H9 (cell line): ENCODE measurements at regions not wholly inside any gene's neighbourhood (a gene's known extent, or its start where the extent isn't known, plus 50 kb on each side); places are given as distances from the start of the nearest gene placed in this dataset.

Source experiments
- DNase-seq: peaks from one replicate; pipeline ENCODE4 v3.0.0-alpha.2; 2017
- H2AFZ ChIP-seq: one replicate; pipeline ENCODE4 v1.6.1; 2013; ENCODE audit warnings: mild to moderate bottlenecking, low read length, control low read depth, moderate library complexity
- H2AK5ac ChIP-seq: 2 replicates; pipeline ENCODE4 v1.6.1; 2013; ENCODE audit warnings: low read length, control low read depth, mixed read lengths; ENCODE audit not compliant: insufficient read length
- H2BK120ac ChIP-seq: one replicate; pipeline ENCODE4 v1.6.1; 2013; ENCODE audit warnings: low read depth, mild to moderate bottlenecking, low read length, control low read depth, inconsistent platforms; ENCODE audit not compliant: poor library complexity, severe bottlenecking
- H2BK12ac ChIP-seq: 2 replicates; pipeline ENCODE4 v1.6.1; 2013; ENCODE audit warnings: low read length, control low read depth, mixed read lengths, low read depth; ENCODE audit not compliant: insufficient read length
- H2BK15ac ChIP-seq: 2 replicates; pipeline ENCODE4 v1.6.1; 2013; ENCODE audit warnings: low read depth, low read length, control low read depth
- H2BK20ac ChIP-seq: one replicate; pipeline ENCODE4 v1.6.1; 2013; ENCODE audit warnings: low read depth, mild to moderate bottlenecking, low read length, control low read depth, inconsistent platforms; ENCODE audit not compliant: poor library complexity, severe bottlenecking
- H2BK5ac ChIP-seq: 2 replicates; pipeline ENCODE4 v1.6.1; 2013; ENCODE audit warnings: low read length, control low read depth, mixed read lengths; ENCODE audit not compliant: insufficient read length
- H3K14ac ChIP-seq: 2 replicates; pipeline ENCODE4 v1.6.1; 2013; ENCODE audit warnings: low read length, control low read depth; ENCODE audit not compliant: insufficient read depth
- H3K18ac ChIP-seq: 2 replicates; pipeline ENCODE4 v1.6.1; 2013; ENCODE audit warnings: low read depth, mild to moderate bottlenecking, mixed read lengths, low read length, control low read depth; ENCODE audit not compliant: insufficient read length
- H3K23ac ChIP-seq: 2 replicates; pipeline ENCODE4 v1.6.1; 2013; ENCODE audit warnings: low read length, control low read depth, mixed read lengths, low read depth; ENCODE audit not compliant: insufficient read length
- H3K23me2 ChIP-seq: 2 replicates; pipeline ENCODE4 v1.6.1; 2013; ENCODE audit warnings: low read depth, mild to moderate bottlenecking, mixed read lengths, low read length, control low read depth; ENCODE audit not compliant: insufficient read length, poor library complexity, severe bottlenecking
- H3K27ac ChIP-seq: 2 replicates; pipeline ENCODE4 v1.5.1; 2013; ENCODE audit warnings: low read length, control low read depth, mixed read lengths, low read depth; ENCODE audit not compliant: insufficient read length
- H3K27me3 ChIP-seq: 2 replicates; pipeline ENCODE4 v1.6.1; 2013; ENCODE audit warnings: low read length, control low read depth, inconsistent platforms; ENCODE audit not compliant: insufficient read depth
- H3K4ac ChIP-seq: 2 replicates; pipeline ENCODE4 v1.6.1; 2013; ENCODE audit warnings: low read depth, mild to moderate bottlenecking, control low read depth, inconsistent platforms, low read length, moderate library complexity
- H3K4me1 ChIP-seq: 2 replicates; pipeline ENCODE4 v1.6.1; 2013; ENCODE audit warnings: low read length, control low read depth, inconsistent platforms; ENCODE audit not compliant: insufficient read depth
- H3K4me2 ChIP-seq: 2 replicates; pipeline ENCODE4 v1.6.1; 2013; ENCODE audit warnings: low read length, control low read depth, mixed read lengths; ENCODE audit not compliant: insufficient read length, insufficient read depth
- H3K56ac ChIP-seq: 2 replicates; pipeline ENCODE4 v1.6.1; 2013; ENCODE audit warnings: low read depth, mild to moderate bottlenecking, mixed read lengths, low read length, control low read depth; ENCODE audit not compliant: insufficient read length
- H3K79me1 ChIP-seq: 2 replicates; pipeline ENCODE4 v1.6.1; 2013; ENCODE audit warnings: low read depth, mild to moderate bottlenecking, moderate library complexity, low read length, control low read depth, inconsistent platforms; ENCODE audit not compliant: insufficient read depth, poor library complexity, severe bottlenecking
- H3K79me2 ChIP-seq: 2 replicates; pipeline ENCODE4 v1.6.1; 2013; ENCODE audit warnings: low read length, control low read depth, inconsistent platforms; ENCODE audit not compliant: insufficient read depth
- H3K9ac ChIP-seq: 2 replicates; pipeline ENCODE4 v1.6.1; 2013; ENCODE audit warnings: low read length, control low read depth, mixed read lengths; ENCODE audit not compliant: insufficient read length; ENCODE audit errors: extremely low read depth
- H3K9me3 ChIP-seq: one replicate; pipeline ENCODE4 v1.6.1; 2013; ENCODE audit warnings: low read depth, low read length, inconsistent platforms; ENCODE audit not compliant: control insufficient read depth
- H3T11ph ChIP-seq: one replicate; pipeline ENCODE4 v1.6.1; 2013; ENCODE audit warnings: mild to moderate bottlenecking, low read length, control low read depth, inconsistent platforms
- H4K20me1 ChIP-seq: one replicate; pipeline ENCODE4 v1.6.1; 2013; ENCODE audit not compliant: control insufficient read depth, insufficient read length, insufficient read depth
- H4K5ac ChIP-seq: 2 replicates; pipeline ENCODE4 v1.6.1; 2013; ENCODE audit warnings: low read depth, mild to moderate bottlenecking, mixed read lengths, low read length, control low read depth; ENCODE audit not compliant: insufficient read length
- H4K8ac ChIP-seq: replicated peaks from 2 replicates; pipeline ENCODE4 v1.6.1; 2013; ENCODE audit warnings: low read length, control low read depth, mixed read lengths, low read depth; ENCODE audit not compliant: insufficient read length
- H4K91ac ChIP-seq: 2 replicates; pipeline ENCODE4 v1.6.1; 2013; ENCODE audit warnings: low read depth, mild to moderate bottlenecking, moderate library complexity, mixed read lengths, low read length, control low read depth; ENCODE audit not compliant: insufficient read length
- H3K27ac Mint-ChIP-seq, 3 experiments: 2 replicates in 2 of 3; 3 replicates in 1 of 3; pipeline ENCODE4 v1.8.0; 2020 to 2021; ENCODE audit warnings: mixed read lengths in 3 of 3, mild to moderate bottlenecking in 1 of 3, moderate library complexity in 1 of 3
- H3K27me3 Mint-ChIP-seq: 2 replicates; pipeline ENCODE4 v1.8.0; 2021; ENCODE audit warnings: low read depth, mild to moderate bottlenecking, moderate library complexity, mixed read lengths
- H3K36me3 Mint-ChIP-seq, 3 experiments: 2 replicates in 2 of 3; 3 replicates in 1 of 3; pipeline ENCODE4 v1.8.0; 2020 to 2021; ENCODE audit warnings: low read depth in 3 of 3, mixed read lengths in 3 of 3; ENCODE audit not compliant: insufficient read depth in 1 of 3
- H3K4me1 Mint-ChIP-seq, 2 experiments: 2 replicates each; pipeline ENCODE4 v1.8.0; 2020; ENCODE audit warnings: mixed read lengths in 2 of 2
- H3K4me3 Mint-ChIP-seq, 2 experiments: 2 replicates in 1 of 2; 3 replicates in 1 of 2; pipeline ENCODE4 v1.8.0; 2020 to 2021; ENCODE audit warnings: mild to moderate bottlenecking in 2 of 2, mixed read lengths in 2 of 2, moderate library complexity in 1 of 2
- H3K9me3 Mint-ChIP-seq, 2 experiments: 2 replicates in 1 of 2; 3 replicates in 1 of 2; pipeline ENCODE4 v1.8.0; 2020; ENCODE audit warnings: mild to moderate bottlenecking in 2 of 2, mixed read lengths in 2 of 2, moderate library complexity in 1 of 2
- CTCF ChIP-seq: fragments of 200-600 bp; sonication (generic); conservative IDR thresholded peaks from 3 replicates; pipeline ENCODE4 v1.8.0; 2021; ENCODE audit warnings: antibody characterized with exemption, mild to moderate bottlenecking
- WGBS: extraction: QIAGEN DNeasy Blood & Tissue Kit; methylation state at CpG from one replicate; pipeline ENCODE4 v1.1.7; 2013; ENCODE audit warnings: missing lambda C conversion rate, low lambda C conversion rate, mixed read lengths; ENCODE audit not compliant: insufficient read length; ENCODE audit errors: extremely low coverage; 5-methylcytosine and 5-hydroxymethylcytosine counted together

- H2BK5ac ChIP-seq, result no peak overlapping the region
- H3K9me3 ChIP-seq, result no peaks in the 10 kb centered on the region
- Mint-ChIP-seq H3K9me3 (peaks cover 0 to 2% of the 10 kb centered on the region in 2 experiments; a peak in 3 of 5 replicates), H3K27me3 (no peaks in the 10 kb centered on the region), H3K36me3 (no peaks in the 10 kb centered on the region; a peak in 2 of 7 replicates), H3K27ac (no peak overlapping the region), H3K4me1 (no peaks in the 10 kb centered on the region), H3K4me3 (no peak overlapping the region)
- H2BK12ac ChIP-seq, result no peak overlapping the region
- no peak overlapping the region for H3K14ac ChIP-seq
- no peak overlapping the region for H2BK20ac ChIP-seq
- DNase-seq, result no peak
- no peak overlapping the region for H2BK15ac ChIP-seq
- no peak overlapping the region for H3K27ac ChIP-seq
- H3K4me2 ChIP-seq, result no peak overlapping the region
- H4K20me1 ChIP-seq, result no peaks in the 10 kb centered on the region
- H2AK5ac ChIP-seq, result no peak overlapping the region
- no peaks in the 10 kb centered on the region for H3K79me1 ChIP-seq
- no peak overlapping the region for H3K56ac ChIP-seq
- H3K18ac ChIP-seq, result no peak overlapping the region
- no peaks in the 10 kb centered on the region for H3K4me1 ChIP-seq
- no peaks in the 10 kb centered on the region for H3K27me3 ChIP-seq
- H3T11ph ChIP-seq, result no peak overlapping the region
- H2AFZ ChIP-seq, result no peak overlapping the region
- H3K4ac ChIP-seq, result no peak overlapping the region
- H3K79me2 ChIP-seq, result no peaks in the 10 kb centered on the region
- no peak for TF ChIP-seq CTCF
- no peak overlapping the region for H4K91ac ChIP-seq
- no peak overlapping the region for H4K5ac ChIP-seq
- H4K8ac ChIP-seq, result no peak overlapping the region
- no peaks in the 10 kb centered on the region for H3K23me2 ChIP-seq
- whole genome bisulfite sequencing, result no CpG with 5 or more reads among the region's 2 CpGs
- no peak overlapping the region for H3K9ac ChIP-seq
- H3K23ac ChIP-seq, result no peak overlapping the region
- no peak overlapping the region for H2BK120ac ChIP-seq
These were observed 1079.5 kb upstream of the INTU start for GRCh38 chr4:126553248-126553647.
